ENCODE measurements at regions not wholly inside any gene's neighbourhood (a gene's known extent, or its start where the extent isn't known, plus 50 kb on each side); places are given as distances from the start of the nearest gene placed in this dataset.
"Not testable (repeated sequence)": the region's sequence is repeated elsewhere in the genome, so short reads cannot be mapped to it uniquely, and the experiment has no call there.

- H3K9me3 ChIP-seq; H3K4me1 ChIP-seq; intact Hi-C loops (cut with DNase I): not testable (repeated sequence)
Measured at GRCh38 chr13:18663222-18663621, 518.4 kb downstream of the TUBA3C start.

GRCh38 chr13:18643644-18644172, 537.9 kb downstream of the TUBA3C start:
- H3K9me3 ChIP-seq; H3K4me1 ChIP-seq; DNase-seq (ENCODE audit: extremely low spot score in 2 of 2); H3K27ac ChIP-seq; H3K27me3 ChIP-seq; H3K4me3 ChIP-seq; intact Hi-C loops (cut with DNase I); H3K36me3 ChIP-seq: not testable (repeated sequence)

More at GRCh38 chr13:18663222-18663621, 518.4 kb downstream of the TUBA3C start:
- H3K27me3 ChIP-seq; H3K36me3 ChIP-seq; DNase-seq (ENCODE audit: extremely low spot score in 2 of 2); H3K27ac ChIP-seq; H3K4me3 ChIP-seq: not testable (repeated sequence)

GRCh38 chr13:18628928-18629327, 552.7 kb downstream of the TUBA3C start:
- H3K27me3 ChIP-seq; H3K9me3 ChIP-seq; H3K27ac ChIP-seq; H3K4me3 ChIP-seq; intact Hi-C loops (cut with DNase I); H3K36me3 ChIP-seq; DNase-seq (ENCODE audit: extremely low spot score in 2 of 2); H3K4me1 ChIP-seq: not testable (repeated sequence)

- TF ChIP-seq POLR2AphosphoS5 (IDR thresholded peaks at IDR 0.05; ENCODE audit: insufficient read depth in 1 of 2, low read depth in 1 of 2): no peak
- no peak for TF ChIP-seq CTCF (IDR thresholded peaks at IDR 0.05)
- no peak for TF ChIP-seq POLR2A (IDR thresholded peaks at IDR 0.05)
- intact Hi-C loops (cut with DNase I): no loop called here
- H3K9me3 ChIP-seq: no peaks in the 10 kb centered on the region
- H3K36me3 ChIP-seq: no peaks in the 10 kb centered on the region
- H3K4me1 ChIP-seq: no peaks in the 10 kb centered on the region
- no peak for DNase-seq (ENCODE audit: extremely low spot score in 2 of 2)
- no peak overlapping the region for H3K27ac ChIP-seq
- H3K27me3 ChIP-seq: no peaks in the 10 kb centered on the region
- H3K4me3 ChIP-seq: no peak overlapping the region
Measured at GRCh38 chr13:18628428-18628827, 553.2 kb downstream of the TUBA3C start.

- H3K27ac ChIP-seq; H3K27me3 ChIP-seq; DNase-seq (ENCODE audit: extremely low spot score in 2 of 2); H3K4me1 ChIP-seq; H3K4me3 ChIP-seq; H3K36me3 ChIP-seq; intact Hi-C loops (cut with DNase I); H3K9me3 ChIP-seq: not testable (repeated sequence)
Measured at GRCh38 chr13:18624061-18624460, 557.6 kb downstream of the TUBA3C start.

- H3K9me3 ChIP-seq; H3K36me3 ChIP-seq; H3K4me3 ChIP-seq; intact Hi-C loops (cut with DNase I); H3K4me1 ChIP-seq; DNase-seq (ENCODE audit: extremely low spot score in 2 of 2); H3K27me3 ChIP-seq; H3K27ac ChIP-seq: not testable (repeated sequence)
Measured at GRCh38 chr13:18618442-18618841, 563.2 kb downstream of the TUBA3C start.

- intact Hi-C loops (cut with DNase I); DNase-seq (ENCODE audit: extremely low spot score in 2 of 2); H3K9me3 ChIP-seq; H3K27me3 ChIP-seq; H3K27ac ChIP-seq; H3K36me3 ChIP-seq; H3K4me1 ChIP-seq; H3K4me3 ChIP-seq: not testable (repeated sequence)
Measured at GRCh38 chr13:18610476-18610875, 571.1 kb downstream of the TUBA3C start.

GRCh38 chr13:18609371-18609770, 572.3 kb downstream of the TUBA3C start:
- H3K36me3 ChIP-seq; H3K4me1 ChIP-seq; H3K27ac ChIP-seq; intact Hi-C loops (cut with DNase I); DNase-seq (ENCODE audit: extremely low spot score in 2 of 2); H3K4me3 ChIP-seq; H3K9me3 ChIP-seq; H3K27me3 ChIP-seq: not testable (repeated sequence)

GRCh38 chr13:18608851-18609250, 572.8 kb downstream of the TUBA3C start:
- H3K4me3 ChIP-seq; H3K27ac ChIP-seq; H3K9me3 ChIP-seq; intact Hi-C loops (cut with DNase I); DNase-seq (ENCODE audit: extremely low spot score in 2 of 2); H3K36me3 ChIP-seq; H3K4me1 ChIP-seq; H3K27me3 ChIP-seq: not testable (repeated sequence)

GRCh38 chr13:18600366-18600765, 581.3 kb downstream of the TUBA3C start:
- H3K27ac ChIP-seq; H3K27me3 ChIP-seq; H3K4me1 ChIP-seq; H3K9me3 ChIP-seq; H3K4me3 ChIP-seq; DNase-seq (ENCODE audit: extremely low spot score in 2 of 2); H3K36me3 ChIP-seq; intact Hi-C loops (cut with DNase I): not testable (repeated sequence)

GRCh38 chr13:18599791-18600211, 581.8 kb downstream of the TUBA3C start:
- intact Hi-C loops (cut with DNase I); H3K4me1 ChIP-seq; H3K9me3 ChIP-seq; H3K27ac ChIP-seq; DNase-seq (ENCODE audit: extremely low spot score in 2 of 2); H3K4me3 ChIP-seq; H3K36me3 ChIP-seq; H3K27me3 ChIP-seq: not testable (repeated sequence)

GRCh38 chr13:18598543-18598942, 583.1 kb downstream of the TUBA3C start:
- not testable (repeated sequence) for H3K27me3 ChIP-seq, H3K27ac ChIP-seq

GRCh38 chr13:18597940-18598339, 583.7 kb downstream of the TUBA3C start:
- H3K27ac ChIP-seq; intact Hi-C loops (cut with DNase I); H3K9me3 ChIP-seq; H3K4me1 ChIP-seq; DNase-seq (ENCODE audit: extremely low spot score in 2 of 2); H3K36me3 ChIP-seq; H3K4me3 ChIP-seq; H3K27me3 ChIP-seq: not testable (repeated sequence)

More at GRCh38 chr13:18598543-18598942, 583.1 kb downstream of the TUBA3C start:
- H3K4me1 ChIP-seq; DNase-seq (ENCODE audit: extremely low spot score in 2 of 2); H3K4me3 ChIP-seq; H3K9me3 ChIP-seq; intact Hi-C loops (cut with DNase I); H3K36me3 ChIP-seq: not testable (repeated sequence)
